ENCODE measurements at regions not wholly inside any gene's neighbourhood (a gene's known extent, or its start where the extent isn't known, plus 50 kb on each side); places are given as distances from the start of the nearest gene placed in this dataset.

- Mint-ChIP-seq H3K9me3 (peaks cover 3 to 36% (median 17%) of the 10 kb centered on the region in 6 donors), H3K4me1 (no peaks in the 10 kb centered on the region), H3K36me3 (peaks cover 0 to 4% (median 2%) of the 10 kb centered on the region in 3 donors), H3K27me3 (ENCODE audit: low read depth in 3 of 3) (no peaks in the 10 kb centered on the region), H3K4me3 (no peak overlapping the region), H3K27ac (no peak overlapping the region)
- no peak for DNase-seq
Observed at GRCh38 chr1:188872376-188872775, 1605.3 kb downstream of the BRINP3 start.

GRCh38 chr1:188877668-188878067 is 1600.0 kb downstream of the BRINP3 start:
- no peaks in the 10 kb centered on the region for H3K36me3 Mint-ChIP-seq
- peaks cover 1 to 52% (median 31%) of the 10 kb centered on the region in 6 donors for H3K9me3 Mint-ChIP-seq
- no peak overlapping the region for H3K27ac Mint-ChIP-seq
- no peak overlapping the region for H3K4me3 Mint-ChIP-seq
- DNase-seq: no peak
- H3K4me1 Mint-ChIP-seq: no peaks in the 10 kb centered on the region
- peaks cover 0 to 1% (median 0%) of the 10 kb centered on the region in 3 donors for H3K27me3 Mint-ChIP-seq (ENCODE audit: low read depth in 3 of 3)

GRCh38 chr1:188888386-188888785 is 1589.3 kb downstream of the BRINP3 start:
- Mint-ChIP-seq H3K27ac (no peak overlapping the region), H3K27me3 (ENCODE audit: low read depth in 3 of 3) (no peaks in the 10 kb centered on the region), H3K4me1 (no peaks in the 10 kb centered on the region), H3K36me3 (no peaks in the 10 kb centered on the region), H3K9me3 (peaks cover 18 to 63% (median 26%) of the 10 kb centered on the region in 6 donors), H3K4me3 (no peak overlapping the region)
- DNase-seq: no peak

DNA sequence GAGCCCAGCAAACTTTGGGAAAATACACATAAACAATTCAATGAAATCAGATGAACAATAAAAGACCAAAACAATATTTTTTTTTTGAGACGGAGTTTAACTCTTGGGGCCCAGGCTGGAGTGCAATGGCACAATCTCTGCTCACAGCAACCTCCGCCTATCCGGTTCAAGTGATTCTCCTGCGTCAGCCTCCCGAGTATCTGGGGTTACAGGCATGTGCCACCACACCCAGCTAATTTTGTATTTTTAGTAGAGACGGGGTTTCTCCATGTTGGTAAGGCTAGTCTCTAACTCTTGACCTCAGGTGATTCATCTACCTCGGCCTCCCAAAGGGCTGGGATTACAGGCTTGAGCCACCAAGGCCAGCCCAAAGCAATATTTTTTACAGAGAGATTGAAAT is 1588.5 kb downstream of the BRINP3 start:
- Mint-ChIP-seq H3K27me3 (ENCODE audit: low read depth in 3 of 3) (no peaks in the 10 kb centered on the region), H3K4me1 (no peaks in the 10 kb centered on the region), H3K36me3 (no peaks in the 10 kb centered on the region), H3K9me3 (peaks cover 17 to 66% (median 27%) of the 10 kb centered on the region in 6 donors), H3K27ac (no peak overlapping the region), H3K4me3 (no peak overlapping the region)
- DNase-seq: no peak

- no peaks in the 10 kb centered on the region for H3K4me1 Mint-ChIP-seq
- no peak overlapping the region for H3K4me3 Mint-ChIP-seq
- H3K9me3 Mint-ChIP-seq: peaks cover 14 to 64% (median 27%) of the 10 kb centered on the region in 6 donors
- no peaks in the 10 kb centered on the region for H3K27me3 Mint-ChIP-seq (ENCODE audit: low read depth in 3 of 3)
- DNase-seq: no peak
- H3K27ac Mint-ChIP-seq: no peak overlapping the region
- H3K36me3 Mint-ChIP-seq: no peaks in the 10 kb centered on the region
Observed at GRCh38 chr1:188891958-188892357, 1585.7 kb downstream of the BRINP3 start.

DNA sequence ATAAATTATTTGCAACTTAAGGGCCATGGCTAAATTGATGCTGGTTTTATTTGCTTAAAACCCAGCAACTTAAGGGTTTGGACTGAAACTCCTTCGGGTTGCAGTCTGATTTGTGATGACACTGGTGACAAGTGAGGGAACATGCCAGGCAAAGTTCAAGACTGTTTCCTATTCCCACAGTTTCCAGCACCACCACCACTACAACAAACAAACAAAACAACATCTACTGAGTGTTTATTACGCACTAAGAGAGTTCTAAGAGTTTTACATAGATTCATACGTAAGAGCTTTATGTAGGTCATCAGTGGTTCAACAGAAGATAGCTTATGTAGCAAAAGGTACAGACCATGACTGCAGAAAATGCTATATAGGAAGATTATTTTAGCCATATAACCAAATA is 1582.1 kb downstream of the BRINP3 start:
- Mint-ChIP-seq H3K4me1 (no peaks in the 10 kb centered on the region), H3K27ac (no peak overlapping the region), H3K36me3 (no peaks in the 10 kb centered on the region), H3K27me3 (ENCODE audit: low read depth in 3 of 3) (peaks cover 0 to 2% (median 0%) of the 10 kb centered on the region in 3 donors), H3K4me3 (no peak overlapping the region), H3K9me3 (peaks cover 14 to 51% (median 23%) of the 10 kb centered on the region in 6 donors)
- DNase-seq: no peak

GRCh38 chr1:188903241-188903640 is 1574.4 kb downstream of the BRINP3 start:
- no peak for DNase-seq
- Mint-ChIP-seq H3K27ac (no peak overlapping the region), H3K4me3 (no peak overlapping the region), H3K4me1 (no peaks in the 10 kb centered on the region), H3K9me3 (peaks cover 0 to 34% (median 22%) of the 10 kb centered on the region in 6 donors), H3K36me3 (peaks cover 0 to 4% (median 0%) of the 10 kb centered on the region in 3 donors), H3K27me3 (ENCODE audit: low read depth in 3 of 3) (peaks cover 0 to 4% (median 0%) of the 10 kb centered on the region in 3 donors)

GRCh38 chr1:188904201-188904600 is 1573.5 kb downstream of the BRINP3 start:
- DNase-seq: no peak
- H3K27ac Mint-ChIP-seq: no peak overlapping the region
- no peak overlapping the region for H3K4me3 Mint-ChIP-seq
- H3K4me1 Mint-ChIP-seq: no peaks in the 10 kb centered on the region
- H3K27me3 Mint-ChIP-seq (ENCODE audit: low read depth in 3 of 3): peaks cover 0 to 4% (median 0%) of the 10 kb centered on the region in 3 donors
- H3K36me3 Mint-ChIP-seq: peaks cover 0 to 4% (median 0%) of the 10 kb centered on the region in 3 donors
- peaks cover 0 to 29% (median 20%) of the 10 kb centered on the region in 6 donors for H3K9me3 Mint-ChIP-seq

DNA sequence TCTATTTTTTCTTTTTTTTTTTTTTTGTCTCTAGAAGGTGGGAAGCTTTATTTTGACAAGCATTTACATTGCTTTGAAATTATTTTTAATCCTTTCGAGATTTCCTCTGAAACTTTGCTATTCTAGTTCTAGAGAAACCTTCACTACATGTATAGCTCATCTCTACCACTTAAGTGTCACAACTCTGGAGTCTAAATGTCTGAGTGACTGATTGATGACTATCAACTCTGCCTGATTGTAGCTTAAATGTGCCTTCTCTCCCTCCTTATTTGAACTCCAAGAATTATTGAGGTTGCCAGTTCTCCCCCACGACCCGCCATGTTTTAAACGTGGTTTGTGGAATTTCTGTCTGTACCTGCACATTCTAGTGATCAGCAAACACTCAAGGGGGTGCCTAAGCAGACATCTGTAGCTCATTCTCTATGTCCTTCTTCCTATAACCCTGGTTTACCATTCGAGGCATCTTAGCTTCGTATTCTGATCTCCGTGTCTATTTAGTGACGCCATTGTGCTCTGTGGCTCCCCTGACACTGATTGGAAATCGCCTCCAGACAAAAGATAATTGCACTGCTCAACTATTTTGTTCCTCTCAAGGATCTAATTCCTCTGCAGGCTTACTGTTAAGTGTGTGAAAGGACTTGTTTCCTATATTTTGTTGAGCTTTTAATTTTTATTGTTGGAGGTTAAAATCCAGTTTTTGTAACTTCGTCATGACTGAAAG is 1570.6 kb downstream of the BRINP3 start:
- Mint-ChIP-seq H3K27ac (no peak overlapping the region), H3K9me3 (peaks cover 6 to 31% (median 20%) of the 10 kb centered on the region in 6 donors), H3K27me3 (ENCODE audit: low read depth in 3 of 3) (peaks cover 0 to 5% (median 0%) of the 10 kb centered on the region in 3 donors), H3K4me1 (no peaks in the 10 kb centered on the region), H3K36me3 (no peaks in the 10 kb centered on the region), H3K4me3 (no peak overlapping the region)
- DNase-seq: no peak

DNA sequence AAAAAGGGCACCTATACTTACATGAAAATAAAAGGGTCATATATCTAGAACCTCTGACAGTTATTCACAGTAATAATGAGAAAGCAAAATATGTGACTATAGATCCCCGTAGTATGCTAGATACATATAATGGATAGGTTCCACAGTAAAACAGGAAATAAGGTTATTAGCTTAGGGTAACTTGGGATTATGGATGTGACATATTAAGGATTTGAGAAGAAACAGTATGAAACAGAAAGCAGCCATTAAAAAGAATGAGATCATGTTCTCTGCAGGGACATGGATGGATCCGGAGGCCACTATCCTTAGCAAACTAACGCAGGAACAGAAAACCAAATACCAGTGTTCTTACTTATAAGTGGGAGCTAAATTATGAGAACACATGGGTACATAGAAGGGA is 1547.3 kb downstream of the BRINP3 start:
- H3K36me3 Mint-ChIP-seq: no peaks in the 10 kb centered on the region

GRCh38 chr1:188931506-188931905 is 1546.2 kb downstream of the BRINP3 start:
- no peaks in the 10 kb centered on the region for H3K4me1 Mint-ChIP-seq
- DNase-seq: no peak
- no peak overlapping the region for H3K4me3 Mint-ChIP-seq
- H3K9me3 Mint-ChIP-seq: peaks cover 6 to 42% (median 18%) of the 10 kb centered on the region in 6 donors
- H3K27ac Mint-ChIP-seq: no peak overlapping the region
- H3K36me3 Mint-ChIP-seq: no peaks in the 10 kb centered on the region
- H3K27me3 Mint-ChIP-seq (ENCODE audit: low read depth in 3 of 3): peaks cover 0 to 3% (median 2%) of the 10 kb centered on the region in 3 donors

More for the DNA sequence above, 1547.3 kb downstream of the BRINP3 start:
- Mint-ChIP-seq H3K4me3 (no peak overlapping the region), H3K4me1 (no peaks in the 10 kb centered on the region), H3K9me3 (peaks cover 5 to 32% (median 17%) of the 10 kb centered on the region in 6 donors), H3K27me3 (ENCODE audit: low read depth in 3 of 3) (peaks cover 0 to 3% (median 0%) of the 10 kb centered on the region in 3 donors), H3K27ac (no peak overlapping the region)
- DNase-seq: no peak

DNA sequence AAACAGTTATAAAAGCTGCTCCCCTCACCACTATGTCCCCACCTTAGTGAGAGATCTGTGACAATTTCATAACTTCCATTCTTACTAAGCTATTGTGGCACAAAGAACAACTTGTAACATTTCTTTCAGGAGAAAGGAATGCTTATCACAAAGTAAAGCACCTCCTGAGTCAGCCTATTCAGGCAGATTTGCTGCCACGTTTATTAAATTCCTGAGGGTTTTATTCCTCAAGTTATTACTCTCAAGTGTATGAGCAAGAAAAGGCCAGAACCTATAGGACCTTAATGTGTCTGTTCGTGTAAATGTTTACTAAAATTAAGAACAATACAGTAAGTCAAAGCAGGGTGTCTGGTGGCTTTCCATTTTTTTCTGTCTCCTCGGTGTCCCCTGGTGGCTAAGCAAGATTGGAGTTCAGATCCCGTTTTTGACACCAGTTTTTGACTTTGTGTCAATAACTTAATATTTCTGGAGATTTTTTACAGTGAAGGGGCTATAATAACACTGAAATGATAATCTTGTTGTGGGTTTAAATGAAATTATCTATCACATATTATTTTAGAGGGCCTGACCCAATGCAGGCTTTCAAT is 1539.6 kb downstream of the BRINP3 start:
- Mint-ChIP-seq H3K9me3 (peaks cover 2 to 44% (median 11%) of the 10 kb centered on the region in 6 donors), H3K27me3 (ENCODE audit: low read depth in 3 of 3) (peaks cover 0 to 2% (median 0%) of the 10 kb centered on the region in 3 donors), H3K4me1 (no peaks in the 10 kb centered on the region), H3K27ac (no peak overlapping the region), H3K4me3 (no peak overlapping the region), H3K36me3 (no peaks in the 10 kb centered on the region)
- no peak for DNase-seq

GRCh38 chr1:188941986-188942385 is 1535.7 kb downstream of the BRINP3 start:
- Mint-ChIP-seq H3K27me3 (ENCODE audit: low read depth in 3 of 3) (no peaks in the 10 kb centered on the region), H3K27ac (no peak overlapping the region), H3K4me3 (no peak overlapping the region), H3K36me3 (no peaks in the 10 kb centered on the region), H3K4me1 (no peaks in the 10 kb centered on the region), H3K9me3 (peaks cover 5 to 37% (median 16%) of the 10 kb centered on the region in 6 donors)
- no peak for DNase-seq

GRCh38 chr1:188949701-188950100 is 1528.0 kb downstream of the BRINP3 start:
- Mint-ChIP-seq H3K9me3 (peaks cover 5 to 40% (median 24%) of the 10 kb centered on the region in 6 donors), H3K36me3 (no peaks in the 10 kb centered on the region), H3K4me1 (no peaks in the 10 kb centered on the region), H3K4me3 (no peak overlapping the region), H3K27me3 (ENCODE audit: low read depth in 3 of 3) (peaks cover 0 to 2% (median 0%) of the 10 kb centered on the region in 3 donors), H3K27ac (no peak overlapping the region)
- DNase-seq: no peak
